ENCODE measurements at regions not wholly inside any gene's neighbourhood (a gene's known extent, or its start where the extent isn't known, plus 50 kb on each side); places are given as distances from the start of the nearest gene placed in this dataset.

DNA sequence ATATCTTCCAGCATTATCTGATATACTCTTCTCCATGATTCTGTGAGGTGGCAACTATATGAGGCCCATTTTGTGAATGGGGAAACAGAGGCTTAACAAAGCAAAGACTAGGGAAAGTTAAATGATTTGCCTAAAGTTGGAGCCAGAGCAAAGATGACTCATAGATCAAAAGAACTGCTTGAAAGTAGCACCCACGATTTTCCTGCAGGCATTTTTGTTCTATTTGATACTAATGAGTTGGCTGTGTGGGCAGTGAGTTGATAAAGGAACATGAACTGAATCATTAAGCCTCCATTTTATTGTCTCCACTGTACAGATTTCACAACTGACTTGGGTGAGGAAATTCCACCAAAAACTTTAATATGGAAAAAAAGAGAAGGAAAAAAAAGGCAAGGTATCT, 138.9 kb upstream of the IGFBP7 start:
- TF ChIP-seq CTCF (IDR thresholded peaks at IDR 0.05) (no peak), POLR2A (IDR thresholded peaks at IDR 0.05) (no peak), EP300 (IDR thresholded peaks at IDR 0.05) (no peak)
